Retinal pigment epithelial cell (primary cell): ENCODE measurements at regions not wholly inside any gene's neighbourhood (a gene's known extent, or its start where the extent isn't known, plus 50 kb on each side); places are given as distances from the start of the nearest gene placed in this dataset.

ENCODE experiments used
- DNase-seq: peaks from one replicate; pipeline ENCODE4 v3.0.0-alpha.2; 2010; ENCODE audit warnings: low read depth
- H3K4me3 ChIP-seq: 2 replicates; pipeline ENCODE4 v1.5.1; 2011; ENCODE audit warnings: mild to moderate bottlenecking, low read length, control low read depth, moderate library complexity
- TF ChIP-seq, protein P1 (sequence below): conservative IDR thresholded peaks from 2 replicates; pipeline ENCODE4 v1.5.1; 2011; ENCODE audit warnings: low read depth, low read length, control low read depth, inconsistent platforms

DNA sequence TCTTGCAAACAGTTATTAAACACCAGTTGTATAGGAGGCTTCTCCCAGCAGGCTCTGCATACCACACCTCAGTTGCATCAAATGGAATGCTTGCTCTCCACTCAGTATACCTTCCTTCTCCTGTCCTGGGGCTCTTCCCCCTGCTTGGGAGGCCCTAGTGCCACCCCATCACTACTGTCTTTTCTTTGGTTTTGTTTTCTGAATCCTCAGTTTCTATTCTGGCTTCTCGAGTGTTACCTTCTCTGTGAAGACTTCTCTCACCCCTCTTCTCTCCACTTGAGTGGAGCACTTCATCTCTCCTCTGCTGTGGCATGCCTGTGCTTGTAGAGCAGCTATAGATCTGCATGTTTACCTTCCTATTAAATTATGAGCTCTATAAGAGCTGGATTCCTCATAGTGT is 75.7 kb upstream of the TPRG1 start:
- no peak for DNase-seq
- TF ChIP-seq, protein P1, sequence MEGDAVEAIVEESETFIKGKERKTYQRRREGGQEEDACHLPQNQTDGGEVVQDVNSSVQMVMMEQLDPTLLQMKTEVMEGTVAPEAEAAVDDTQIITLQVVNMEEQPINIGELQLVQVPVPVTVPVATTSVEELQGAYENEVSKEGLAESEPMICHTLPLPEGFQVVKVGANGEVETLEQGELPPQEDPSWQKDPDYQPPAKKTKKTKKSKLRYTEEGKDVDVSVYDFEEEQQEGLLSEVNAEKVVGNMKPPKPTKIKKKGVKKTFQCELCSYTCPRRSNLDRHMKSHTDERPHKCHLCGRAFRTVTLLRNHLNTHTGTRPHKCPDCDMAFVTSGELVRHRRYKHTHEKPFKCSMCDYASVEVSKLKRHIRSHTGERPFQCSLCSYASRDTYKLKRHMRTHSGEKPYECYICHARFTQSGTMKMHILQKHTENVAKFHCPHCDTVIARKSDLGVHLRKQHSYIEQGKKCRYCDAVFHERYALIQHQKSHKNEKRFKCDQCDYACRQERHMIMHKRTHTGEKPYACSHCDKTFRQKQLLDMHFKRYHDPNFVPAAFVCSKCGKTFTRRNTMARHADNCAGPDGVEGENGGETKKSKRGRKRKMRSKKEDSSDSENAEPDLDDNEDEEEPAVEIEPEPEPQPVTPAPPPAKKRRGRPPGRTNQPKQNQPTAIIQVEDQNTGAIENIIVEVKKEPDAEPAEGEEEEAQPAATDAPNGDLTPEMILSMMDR = no peak
- no peak overlapping the region for H3K4me3 ChIP-seq

DNA sequence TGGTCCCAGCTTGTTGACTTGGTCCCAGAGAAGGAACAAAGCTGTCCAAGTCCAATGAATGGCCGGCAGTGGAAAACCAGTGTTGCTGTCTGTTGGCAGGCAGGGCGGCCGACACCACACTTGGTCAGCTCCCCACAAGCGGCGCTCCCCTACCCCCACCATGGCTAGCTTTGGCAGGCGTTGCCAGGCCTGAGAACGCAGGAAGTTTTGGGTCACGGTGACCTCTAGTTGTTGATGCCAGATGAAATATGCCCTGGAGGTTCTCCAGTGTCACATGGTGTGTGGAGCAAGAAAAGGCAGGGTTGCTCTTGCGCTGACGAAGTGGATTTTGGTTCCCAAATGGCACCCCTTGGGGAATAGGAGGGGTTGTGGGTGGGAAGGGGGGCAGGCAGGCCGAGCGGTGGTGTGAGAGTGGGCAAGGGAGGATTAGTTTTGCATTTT is 72.7 kb upstream of the TPRG1 start:
- TF ChIP-seq, protein P1 = no peak
- H3K4me3 ChIP-seq = no peak overlapping the region
- no peak for DNase-seq

DNA sequence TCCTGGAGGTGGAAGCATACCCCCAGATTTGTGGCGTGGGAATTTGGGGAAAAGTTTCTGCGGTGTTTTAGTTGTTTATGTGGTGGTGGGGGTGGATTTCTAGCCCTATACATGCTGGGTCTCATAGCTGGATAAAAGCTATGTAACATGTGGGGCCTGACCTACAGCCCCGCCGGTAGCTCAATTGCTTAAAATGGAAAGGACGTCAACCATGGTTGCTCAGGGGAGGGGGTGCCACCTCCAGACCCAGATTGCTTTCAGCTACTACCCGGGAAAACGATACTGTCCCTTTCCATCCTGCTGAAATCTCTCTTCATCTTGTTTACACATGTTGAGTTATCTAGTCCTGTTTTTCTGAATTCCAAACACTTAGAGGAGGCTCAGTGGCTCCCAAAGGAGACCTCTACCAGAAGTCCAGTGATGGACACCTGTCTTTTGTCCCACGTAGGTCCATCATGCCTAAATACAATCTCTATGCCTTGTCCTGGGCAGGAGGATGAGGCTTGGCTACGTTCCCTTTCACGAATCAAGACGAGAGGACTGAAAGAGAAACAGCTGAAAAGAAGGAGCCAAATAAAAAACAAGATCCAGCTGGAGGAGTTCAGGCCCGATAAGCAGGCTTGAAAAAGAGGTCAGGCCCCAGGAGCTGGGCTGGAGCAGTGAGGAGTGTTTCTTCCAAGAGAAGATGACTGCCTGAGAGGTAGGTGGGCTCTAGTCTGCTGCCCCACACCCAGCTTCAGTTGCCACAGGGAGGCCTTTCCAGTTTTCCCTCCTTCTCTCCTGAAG is 72.1 kb upstream of the TPRG1 start:
- DNase-seq = no peak

DNA sequence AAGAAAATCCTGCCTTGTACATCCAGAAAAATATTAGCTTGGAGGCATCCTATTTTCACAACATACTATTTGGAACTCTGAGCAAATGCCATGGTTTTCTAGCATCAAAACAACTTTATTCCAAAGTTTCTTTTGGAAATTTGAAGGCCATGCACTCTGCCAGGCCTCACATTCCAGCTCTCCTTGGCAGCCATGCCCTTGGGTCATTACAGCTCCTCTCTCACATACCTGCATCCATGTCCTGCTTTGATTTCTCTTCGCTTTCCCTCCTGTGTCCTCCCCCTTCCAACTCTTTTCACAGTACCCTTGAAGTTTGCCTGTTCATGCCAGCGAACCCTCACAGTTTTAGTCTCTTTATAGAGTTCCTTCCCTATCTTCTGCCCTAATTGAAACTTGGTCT is 70.9 kb upstream of the TPRG1 start:
- TF ChIP-seq, protein P1 = no peak
- DNase-seq = no peak
- no peak overlapping the region for H3K4me3 ChIP-seq

More for the DNA sequence above, 72.1 kb upstream of the TPRG1 start:
- no peak overlapping the region for H3K4me3 ChIP-seq
- TF ChIP-seq, protein P1 = no peak

DNA sequence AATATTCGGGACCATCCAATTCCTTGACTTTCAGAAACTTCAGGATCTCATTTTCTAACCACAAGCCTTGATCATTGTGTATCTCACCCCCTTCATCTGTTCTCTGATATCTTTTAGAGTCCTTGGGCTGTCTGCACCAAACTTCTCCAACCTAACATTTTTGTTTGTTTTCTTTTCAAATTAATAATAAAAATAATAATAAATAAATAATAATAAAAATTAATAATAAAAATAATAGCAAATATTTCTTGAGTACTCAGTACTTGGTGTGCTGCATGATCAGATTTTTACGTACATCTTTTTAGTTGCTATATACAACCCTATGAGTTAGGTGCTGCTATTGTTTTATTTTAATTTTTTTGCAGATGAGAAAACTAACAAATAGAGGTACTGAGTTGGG is 70.2 kb upstream of the TPRG1 start:
- TF ChIP-seq, protein P1 = no peak
- DNase-seq = no peak
- no peak overlapping the region for H3K4me3 ChIP-seq

DNA sequence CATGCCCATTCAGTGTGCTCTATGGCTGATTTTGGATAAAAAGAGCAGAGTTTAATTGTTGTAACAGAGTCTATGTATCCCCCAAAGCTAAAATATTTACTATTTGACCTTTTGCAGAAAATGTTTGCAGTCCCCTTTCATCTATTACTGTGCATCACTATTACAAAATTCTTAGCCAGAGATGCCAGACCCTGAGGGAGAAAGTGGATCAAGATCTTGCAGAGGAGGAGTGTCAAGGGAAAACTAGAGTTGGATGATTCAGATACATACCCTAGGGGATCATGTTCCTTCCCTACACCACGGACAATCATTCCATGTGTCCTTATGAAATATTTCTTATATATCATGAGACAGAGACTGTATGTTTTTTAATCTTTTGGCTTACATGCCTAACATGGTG is 68.6 kb upstream of the TPRG1 start:
- no peak for DNase-seq
- H3K4me3 ChIP-seq = no peak overlapping the region
- TF ChIP-seq, protein P1 = no peak

DNA sequence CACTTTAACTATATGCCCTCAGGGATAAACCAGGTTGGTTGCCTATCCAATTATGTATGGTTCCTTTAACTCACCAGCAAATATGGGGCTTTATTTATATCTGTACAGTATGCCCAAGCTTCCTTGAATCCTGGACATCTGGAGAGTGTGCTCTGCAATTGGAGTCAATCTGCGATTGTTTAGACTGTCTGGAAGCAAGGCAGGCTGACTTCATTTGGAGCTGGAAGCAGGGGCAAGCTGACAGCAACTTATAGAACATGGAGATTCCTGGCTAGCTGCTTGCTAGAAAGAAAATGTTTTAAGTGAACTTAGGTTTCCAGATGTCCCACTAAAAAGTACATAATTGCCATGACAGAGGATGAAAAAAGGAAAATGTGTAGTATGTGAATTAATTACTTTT is 63.7 kb upstream of the TPRG1 start:
- TF ChIP-seq, protein P1 = no peak
- DNase-seq = no peak
- H3K4me3 ChIP-seq = no peak overlapping the region
